GM23338 (cell line): ENCODE measurements at regions not wholly inside any gene's neighbourhood (a gene's known extent, or its start where the extent isn't known, plus 50 kb on each side); places are given as distances from the start of the nearest gene placed in this dataset.
"Not testable (repeated sequence)": the region's sequence is repeated elsewhere in the genome, so short reads cannot be mapped to it uniquely, and the experiment has no call there.

ENCODE experiments used
- EZH2 ChIP-seq: fragments of 200-600 bp; sonication (generic); IDR thresholded peaks from one replicate; pipeline ENCODE4 v1.8.0; 2017; ENCODE audit warnings: antibody characterized with exemption, mild to moderate bottlenecking, low read depth; ENCODE audit not compliant: unreplicated experiment
- JUNB ChIP-seq: IDR thresholded peaks from one replicate; pipeline ENCODE4 v1.6.1; 2016; ENCODE audit warnings: antibody characterized with exemption; ENCODE audit not compliant: unreplicated experiment
- POLR2AphosphoS5 ChIP-seq: IDR thresholded peaks from 2 replicates; pipeline ENCODE4 v1.6.1; 2016; ENCODE audit warnings: antibody characterized with exemption, low read depth
- ZNF114 ChIP-seq: fragments of 250-450 bp; sonication (Bioruptor Pico); IDR thresholded peaks from 2 replicates; pipeline ENCODE4 v1.5.0; 2020; ENCODE audit warnings: mild to moderate bottlenecking, moderate library complexity
- ZNF331 ChIP-seq: fragments of 250-450 bp; sonication (Bioruptor Pico); IDR thresholded peaks from 2 replicates; pipeline ENCODE4 v1.5.0; 2020; ENCODE audit warnings: low read depth, mild to moderate bottlenecking, moderate library complexity
- TF ChIP-seq, protein P1 (sequence below), 2 experiments: fragments of 200-600 bp in 1 of 2; sonication (generic) in 1 of 2; conservative IDR thresholded peaks; 2 replicates each; pipeline versions ENCODE4 v1.5.1 to v1.6.1; 2016 to 2017; ENCODE audit warnings: antibody characterized with exemption in 2 of 2, low read depth in 2 of 2, mild to moderate bottlenecking in 2 of 2, moderate library complexity in 1 of 2
- TF ChIP-seq, protein P2 (sequence below): IDR thresholded peaks from one replicate; pipeline ENCODE4 v1.6.1; 2018; ENCODE audit warnings: antibody characterized with exemption; ENCODE audit not compliant: unreplicated experiment

DNA sequence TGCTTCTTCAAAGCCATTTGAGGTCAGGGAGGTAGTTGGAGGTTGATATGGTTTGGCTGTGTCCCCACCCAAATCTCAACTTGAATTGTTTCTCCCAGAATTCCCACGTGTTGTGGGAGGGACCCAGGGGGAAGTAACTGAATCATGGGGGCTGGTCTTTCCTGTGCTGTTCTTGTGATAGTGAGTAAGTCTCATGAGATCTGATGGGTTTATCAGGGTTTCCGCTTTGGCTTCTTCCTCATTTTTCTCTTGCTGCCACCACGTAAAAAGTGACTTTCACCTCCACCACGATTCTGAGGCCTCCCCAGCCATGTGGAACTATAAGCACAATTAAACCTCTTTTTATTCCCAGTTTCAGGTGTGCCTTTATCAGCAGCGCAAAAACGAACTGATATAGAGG, 62.5 kb upstream of the NFE2L3 start:
- not testable (repeated sequence) for TF ChIP-seq ZNF114 (CRISPR knock-in tag); POLR2AphosphoS5; EZH2; ZNF331 (CRISPR knock-in tag); JUNB
- TF ChIP-seq, protein P1, sequence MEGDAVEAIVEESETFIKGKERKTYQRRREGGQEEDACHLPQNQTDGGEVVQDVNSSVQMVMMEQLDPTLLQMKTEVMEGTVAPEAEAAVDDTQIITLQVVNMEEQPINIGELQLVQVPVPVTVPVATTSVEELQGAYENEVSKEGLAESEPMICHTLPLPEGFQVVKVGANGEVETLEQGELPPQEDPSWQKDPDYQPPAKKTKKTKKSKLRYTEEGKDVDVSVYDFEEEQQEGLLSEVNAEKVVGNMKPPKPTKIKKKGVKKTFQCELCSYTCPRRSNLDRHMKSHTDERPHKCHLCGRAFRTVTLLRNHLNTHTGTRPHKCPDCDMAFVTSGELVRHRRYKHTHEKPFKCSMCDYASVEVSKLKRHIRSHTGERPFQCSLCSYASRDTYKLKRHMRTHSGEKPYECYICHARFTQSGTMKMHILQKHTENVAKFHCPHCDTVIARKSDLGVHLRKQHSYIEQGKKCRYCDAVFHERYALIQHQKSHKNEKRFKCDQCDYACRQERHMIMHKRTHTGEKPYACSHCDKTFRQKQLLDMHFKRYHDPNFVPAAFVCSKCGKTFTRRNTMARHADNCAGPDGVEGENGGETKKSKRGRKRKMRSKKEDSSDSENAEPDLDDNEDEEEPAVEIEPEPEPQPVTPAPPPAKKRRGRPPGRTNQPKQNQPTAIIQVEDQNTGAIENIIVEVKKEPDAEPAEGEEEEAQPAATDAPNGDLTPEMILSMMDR (conservative IDR thresholded peaks at IDR 0.05; ENCODE audit: low read depth in 2 of 2), result not testable (repeated sequence)
- TF ChIP-seq, protein P2, sequence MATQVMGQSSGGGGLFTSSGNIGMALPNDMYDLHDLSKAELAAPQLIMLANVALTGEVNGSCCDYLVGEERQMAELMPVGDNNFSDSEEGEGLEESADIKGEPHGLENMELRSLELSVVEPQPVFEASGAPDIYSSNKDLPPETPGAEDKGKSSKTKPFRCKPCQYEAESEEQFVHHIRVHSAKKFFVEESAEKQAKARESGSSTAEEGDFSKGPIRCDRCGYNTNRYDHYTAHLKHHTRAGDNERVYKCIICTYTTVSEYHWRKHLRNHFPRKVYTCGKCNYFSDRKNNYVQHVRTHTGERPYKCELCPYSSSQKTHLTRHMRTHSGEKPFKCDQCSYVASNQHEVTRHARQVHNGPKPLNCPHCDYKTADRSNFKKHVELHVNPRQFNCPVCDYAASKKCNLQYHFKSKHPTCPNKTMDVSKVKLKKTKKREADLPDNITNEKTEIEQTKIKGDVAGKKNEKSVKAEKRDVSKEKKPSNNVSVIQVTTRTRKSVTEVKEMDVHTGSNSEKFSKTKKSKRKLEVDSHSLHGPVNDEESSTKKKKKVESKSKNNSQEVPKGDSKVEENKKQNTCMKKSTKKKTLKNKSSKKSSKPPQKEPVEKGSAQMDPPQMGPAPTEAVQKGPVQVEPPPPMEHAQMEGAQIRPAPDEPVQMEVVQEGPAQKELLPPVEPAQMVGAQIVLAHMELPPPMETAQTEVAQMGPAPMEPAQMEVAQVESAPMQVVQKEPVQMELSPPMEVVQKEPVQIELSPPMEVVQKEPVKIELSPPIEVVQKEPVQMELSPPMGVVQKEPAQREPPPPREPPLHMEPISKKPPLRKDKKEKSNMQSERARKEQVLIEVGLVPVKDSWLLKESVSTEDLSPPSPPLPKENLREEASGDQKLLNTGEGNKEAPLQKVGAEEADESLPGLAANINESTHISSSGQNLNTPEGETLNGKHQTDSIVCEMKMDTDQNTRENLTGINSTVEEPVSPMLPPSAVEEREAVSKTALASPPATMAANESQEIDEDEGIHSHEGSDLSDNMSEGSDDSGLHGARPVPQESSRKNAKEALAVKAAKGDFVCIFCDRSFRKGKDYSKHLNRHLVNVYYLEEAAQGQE, result not testable (repeated sequence)
